ENCODE measurements at regions not wholly inside any gene's neighbourhood (a gene's known extent, or its start where the extent isn't known, plus 50 kb on each side); places are given as distances from the start of the nearest gene placed in this dataset.

- Histone ChIP-seq H3K36me3 (no peaks in the 10 kb centered on the region), H3K4me3 (no peak overlapping the region), H3K27ac (no peak overlapping the region), H3K9me3 (peaks cover 0 to 8% (median 0%) of the 10 kb centered on the region in 11 donors), H3K4me1 (no peaks in the 10 kb centered on the region), H3K27me3 (no peaks in the 10 kb centered on the region)
- no peak for ATAC-seq
- DNase-seq: no peak
- intact Hi-C loops (cut with DNase I): no loop called here
- no peak for TF ChIP-seq CTCF (IDR thresholded peaks at IDR 0.05)
- WGBS, 2 donors: 65 to 68% methylated on average over 3 of the region's 3 CpGs
Measured at GRCh38 chr13:69580255-69580654, 527.4 kb upstream of the ATXN8OS start.

- Histone ChIP-seq H3K9me3 (peaks cover 0 to 11% (median 0%) of the 10 kb centered on the region in 11 donors), H3K27ac (no peak overlapping the region), H3K4me1 (no peaks in the 10 kb centered on the region), H3K27me3 (no peaks in the 10 kb centered on the region), H3K4me3 (no peak overlapping the region), H3K36me3 (no peaks in the 10 kb centered on the region)
- no peak for DNase-seq
- no peak for TF ChIP-seq CTCF (IDR thresholded peaks at IDR 0.05)
- intact Hi-C loops (cut with DNase I): no loop called here
- ATAC-seq: no peak
Measured at GRCh38 chr13:69579351-69579750, 528.3 kb upstream of the ATXN8OS start.

GRCh38 chr13:69571606-69572323 lies 535.9 kb upstream of the ATXN8OS start:
- no peak overlapping the region for H3K4me3 ChIP-seq
- WGBS, 2 donors: 74 to 83% methylated on average over 1 of the region's 1 CpG
- no peak for TF ChIP-seq CTCF (IDR thresholded peaks at IDR 0.05)
- no peak overlapping the region for H3K27ac ChIP-seq
- H3K27me3 ChIP-seq: no peaks in the 10 kb centered on the region
- ATAC-seq (no peak), DNase-seq (no peak)
- intact Hi-C loops (cut with DNase I): no loop called here
- no peaks in the 10 kb centered on the region for H3K36me3 ChIP-seq
- peaks cover 0 to 11% (median 0%) of the 10 kb centered on the region in 11 donors for H3K9me3 ChIP-seq
- no peaks in the 10 kb centered on the region for H3K4me1 ChIP-seq

- ATAC-seq (no peak), DNase-seq (no peak)
- peaks cover 0 to 11% (median 0%) of the 10 kb centered on the region in 11 donors for H3K9me3 ChIP-seq
- no peaks in the 10 kb centered on the region for H3K27me3 ChIP-seq
- intact Hi-C loops (cut with DNase I): no loop called here
- H3K4me3 ChIP-seq: no peak overlapping the region
- no peak overlapping the region for H3K27ac ChIP-seq
- H3K36me3 ChIP-seq: no peaks in the 10 kb centered on the region
- H3K4me1 ChIP-seq: no peaks in the 10 kb centered on the region
- TF ChIP-seq CTCF (IDR thresholded peaks at IDR 0.05): no peak
- WGBS, 2 donors: 84 to 85% methylated on average over 2 of the region's 2 CpGs
Measured at GRCh38 chr13:69567514-69567913, 540.1 kb upstream of the ATXN8OS start.

Data from heart right ventricle (tissue), 16 donors.